ENCODE measurements at regions not wholly inside any gene's neighbourhood (a gene's known extent, or its start where the extent isn't known, plus 50 kb on each side); places are given as distances from the start of the nearest gene placed in this dataset.

- Histone ChIP-seq H3K27ac (replicated peaks) (no peak overlapping the region), H3K4me3 (replicated peaks; ENCODE audit: insufficient read depth, low read length) (no peak overlapping the region), H3K27me3 (ENCODE audit: insufficient read depth, poor library complexity, severe bottlenecking) (no peaks in the 10 kb centered on the region)
- TF ChIP-seq REST (IDR thresholded peaks at IDR 0.05; ENCODE audit: insufficient replicate concordance, low read depth): no peak
- TF ChIP-seq SPI1 (IDR thresholded peaks at IDR 0.05; ENCODE audit: borderline replicate concordance, low read depth): no peak
- TF ChIP-seq GABPA (IDR thresholded peaks at IDR 0.05; ENCODE audit: low read depth): no peak
- no peak for TF ChIP-seq CTCF (IDR thresholded peaks at IDR 0.05; ENCODE audit: insufficient read depth, low read length)
- no peak for TF ChIP-seq POLR2AphosphoS5 (IDR thresholded peaks at IDR 0.05; ENCODE audit: low read depth)
- no peak for DNase-seq (ENCODE audit: low read depth in 1 of 2, low spot score in 1 of 2)
Observed at GRCh38 chr19:27672309-27673047, 1540.5 kb downstream of the UQCRFS1 start.

GRCh38 chr19:27671876-27672275 is 1541.1 kb downstream of the UQCRFS1 start:
- TF ChIP-seq GABPA (IDR thresholded peaks at IDR 0.05; ENCODE audit: low read depth) (no peak), POLR2AphosphoS5 (IDR thresholded peaks at IDR 0.05; ENCODE audit: low read depth) (no peak), CTCF (IDR thresholded peaks at IDR 0.05; ENCODE audit: insufficient read depth, low read length) (no peak), SPI1 (IDR thresholded peaks at IDR 0.05; ENCODE audit: borderline replicate concordance, low read depth) (no peak), REST (IDR thresholded peaks at IDR 0.05; ENCODE audit: insufficient replicate concordance, low read depth) (no peak)
- no peak for DNase-seq (ENCODE audit: low read depth in 1 of 2, low spot score in 1 of 2)
- no peak overlapping the region for H3K27ac ChIP-seq (replicated peaks)
- H3K27me3 ChIP-seq (ENCODE audit: insufficient read depth, poor library complexity, severe bottlenecking): no peaks in the 10 kb centered on the region
- no peak overlapping the region for H3K4me3 ChIP-seq (replicated peaks; ENCODE audit: insufficient read depth, low read length)

- DNase-seq (ENCODE audit: low read depth in 1 of 2, low spot score in 1 of 2): no peak
- TF ChIP-seq GABPA (IDR thresholded peaks at IDR 0.05; ENCODE audit: low read depth) (no peak), POLR2AphosphoS5 (IDR thresholded peaks at IDR 0.05; ENCODE audit: low read depth) (no peak), SPI1 (IDR thresholded peaks at IDR 0.05; ENCODE audit: borderline replicate concordance, low read depth) (no peak), CTCF (IDR thresholded peaks at IDR 0.05; ENCODE audit: insufficient read depth, low read length) (no peak), REST (IDR thresholded peaks at IDR 0.05; ENCODE audit: insufficient replicate concordance, low read depth) (no peak)
- Histone ChIP-seq H3K27me3 (ENCODE audit: insufficient read depth, poor library complexity, severe bottlenecking) (no peaks in the 10 kb centered on the region), H3K27ac (replicated peaks) (no peak overlapping the region), H3K4me3 (replicated peaks; ENCODE audit: insufficient read depth, low read length) (no peak overlapping the region)
Observed at GRCh38 chr19:27660428-27660827, 1552.5 kb downstream of the UQCRFS1 start.
